Esophagus squamous epithelium (tissue), 5 donors: ENCODE measurements at regions not wholly inside any gene's neighbourhood (a gene's known extent, or its start where the extent isn't known, plus 50 kb on each side); places are given as distances from the start of the nearest gene placed in this dataset.

ENCODE experiments used
- DNase-seq: peaks from one replicate; lab custom pipeline; 2025; lab: John Stamatoyannopoulos, UW
- H3K27ac ChIP-seq, 4 donors: fragments of 200-600 bp; sonication (generic); one replicate each; pipeline ENCODE4 v1.5.1; 2016 to 2019; ENCODE audit warnings: mild to moderate bottlenecking in 1 of 4
- H3K27me3 ChIP-seq, 4 donors: fragments of 200-600 bp; sonication (generic); 1 replicate in 3 of 4; 2 replicates in 1 of 4; pipeline versions ENCODE4 v1.5.1 to v1.6.0; 2017 to 2021; ENCODE audit warnings: antibody characterized with exemption in 1 of 4
- H3K36me3 ChIP-seq, 3 donors: fragments of 200-600 bp; sonication (generic); one replicate each; pipeline ENCODE4 v1.5.1; 2016 to 2019
- H3K4me1 ChIP-seq, 3 donors: fragments of 200-600 bp; sonication (generic); one replicate each; pipeline ENCODE4 v1.5.1; 2017 to 2019
- H3K4me3 ChIP-seq, 4 donors: fragments of 200-600 bp; sonication (generic); 1 replicate in 3 of 4; 2 replicates in 1 of 4; pipeline ENCODE4 v1.5.1; 2016 to 2019; ENCODE audit warnings: mild to moderate bottlenecking in 2 of 4, moderate library complexity in 1 of 4
- H3K9me3 ChIP-seq, 3 donors: fragments of 200-600 bp; sonication (generic); one replicate each; pipeline ENCODE4 v1.5.1; 2016 to 2019
- CTCF ChIP-seq, 6 experiments: fragments of 450-650 bp in 4 of 6; fragments of 200-600 bp in 2 of 6; sonication (generic) in 2 of 6; IDR thresholded peaks; one replicate each; pipeline ENCODE4 v1.5.1; 2016 to 2019; ENCODE audit warnings: antibody characterized with exemption in 6 of 6, mild to moderate bottlenecking in 4 of 6, moderate library complexity in 4 of 6
- POLR2A ChIP-seq, 4 donors: fragments of 450-650 bp; IDR thresholded peaks; one replicate each; pipeline ENCODE4 v1.6.1; 2017; ENCODE audit warnings: antibody characterized with exemption in 4 of 4, mild to moderate bottlenecking in 4 of 4, moderate library complexity in 3 of 4
- WGBS, 2 donors: methylation state at CpG; one replicate each; pipeline ENCODE4 v1.1.5; 2018; 5-methylcytosine and 5-hydroxymethylcytosine counted together
- intact Hi-C: fragments of 100-400 bp; cut with DNase I; formaldehyde crosslinking; loops from one replicate; pipeline ENCODE4 v1.15.0; 2022
- donor health status: DM: yes; HTN: yes; CAD: no.

GRCh38 chr4:104353481-104353880 lies 141.2 kb downstream of the CXXC4 start:
- H3K4me3 ChIP-seq, result no peak overlapping the region
- intact Hi-C loops, result no loop called here
- TF ChIP-seq CTCF (IDR thresholded peaks at IDR 0.05) (no peak), POLR2A (IDR thresholded peaks at IDR 0.05) (no peak)
- H3K36me3 ChIP-seq, result no peaks in the 10 kb centered on the region
- no peaks in the 10 kb centered on the region for H3K4me1 ChIP-seq
- no peak overlapping the region for H3K27ac ChIP-seq
- no peak for DNase-seq
- H3K27me3 ChIP-seq, result no peaks in the 10 kb centered on the region
- WGBS, 2 donors, result 87 to 89% methylated on average over 3 of the region's 3 CpGs
- peaks cover 0 to 17% (median 4%) of the 10 kb centered on the region in 3 donors for H3K9me3 ChIP-seq

DNA sequence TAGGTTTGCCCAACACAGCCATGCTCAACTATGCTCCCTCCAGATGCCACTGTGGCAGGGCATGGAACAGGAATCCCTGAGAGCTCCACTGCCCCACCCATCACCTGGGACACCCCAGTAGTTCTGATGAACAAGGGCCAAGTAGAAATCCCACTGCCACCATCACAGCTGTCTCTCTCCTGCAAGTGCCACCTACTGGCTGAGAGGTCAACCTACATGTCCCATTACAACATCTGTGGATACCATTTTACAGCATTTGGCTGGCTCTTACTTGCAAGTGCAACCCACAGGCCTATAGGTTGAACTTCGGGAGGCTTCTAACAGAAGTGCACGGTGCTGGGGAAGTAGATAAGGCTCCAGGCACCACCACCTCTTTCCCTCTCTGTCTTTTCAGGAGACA lies 142.5 kb downstream of the CXXC4 start:
- DNase-seq, result no peak
- Histone ChIP-seq H3K27ac (no peak overlapping the region), H3K4me1 (no peaks in the 10 kb centered on the region), H3K4me3 (no peak overlapping the region), H3K27me3 (no peaks in the 10 kb centered on the region), H3K36me3 (no peaks in the 10 kb centered on the region), H3K9me3 (peaks cover 0 to 17% (median 4%) of the 10 kb centered on the region in 3 donors)
- WGBS, 2 donors, result 70 to 73% methylated on average over 1 to 2 of the region's 2 CpGs
- intact Hi-C loops, result no loop called here
- TF ChIP-seq POLR2A (IDR thresholded peaks at IDR 0.05) (no peak), CTCF (IDR thresholded peaks at IDR 0.05) (no peak)

- TF ChIP-seq CTCF (IDR thresholded peaks at IDR 0.05) (no peak), POLR2A (IDR thresholded peaks at IDR 0.05) (no peak)
- 72% methylated on average over 2 of the region's 3 CpGs; no CpG with 5 or more reads in 1 of the 2 donors for WGBS, 2 donors
- H3K9me3 ChIP-seq, result peaks cover 0 to 17% (median 4%) of the 10 kb centered on the region in 3 donors
- H3K36me3 ChIP-seq, result no peaks in the 10 kb centered on the region
- DNase-seq, result no peak
- no peaks in the 10 kb centered on the region for H3K4me1 ChIP-seq
- H3K4me3 ChIP-seq, result no peak overlapping the region
- no peak overlapping the region for H3K27ac ChIP-seq
- intact Hi-C loops, result no loop called here
- H3K27me3 ChIP-seq, result no peaks in the 10 kb centered on the region
Measured at GRCh38 chr4:104351706-104352105, 143.0 kb downstream of the CXXC4 start.

GRCh38 chr4:104345598-104346242 lies 149.0 kb downstream of the CXXC4 start:
- DNase-seq, result no peak
- no peaks in the 10 kb centered on the region for H3K36me3 ChIP-seq
- no peak for TF ChIP-seq POLR2A (IDR thresholded peaks at IDR 0.05)
- TF ChIP-seq CTCF (IDR thresholded peaks at IDR 0.05), result no peak
- no peak overlapping the region for H3K27ac ChIP-seq
- no peak overlapping the region for H3K4me3 ChIP-seq
- H3K4me1 ChIP-seq, result no peaks in the 10 kb centered on the region
- intact Hi-C loops, result no loop called here
- peaks cover 0 to 7% (median 0%) of the 10 kb centered on the region in 3 donors for H3K9me3 ChIP-seq
- 70 to 95% methylated on average over 2 to 4 of the region's 4 CpGs for WGBS, 2 donors
- H3K27me3 ChIP-seq, result no peaks in the 10 kb centered on the region

GRCh38 chr4:104344342-104344980 lies 150.2 kb downstream of the CXXC4 start:
- no peaks in the 10 kb centered on the region for H3K36me3 ChIP-seq
- peaks cover 0 to 7% (median 0%) of the 10 kb centered on the region in 3 donors for H3K9me3 ChIP-seq
- no peaks in the 10 kb centered on the region for H3K4me1 ChIP-seq
- no peak for DNase-seq
- no peak overlapping the region for H3K27ac ChIP-seq
- H3K27me3 ChIP-seq, result no peaks in the 10 kb centered on the region
- H3K4me3 ChIP-seq, result no peak overlapping the region
- TF ChIP-seq CTCF (IDR thresholded peaks at IDR 0.05), result no peak
- TF ChIP-seq POLR2A (IDR thresholded peaks at IDR 0.05), result no peak
- intact Hi-C loops, result no loop called here
- 79% methylated on average over 4 to 8 of the region's 11 CpGs for WGBS, 2 donors
